HEK293 (cell line): ENCODE measurements at regions not wholly inside any gene's neighbourhood (a gene's known extent, or its start where the extent isn't known, plus 50 kb on each side); places are given as distances from the start of the nearest gene placed in this dataset.

Source experiments
- ATF2 ChIP-seq: fragments of 450-650 bp; formaldehyde crosslinking; IDR thresholded peaks from 2 replicates; pipeline ENCODE4 v1.5.1; 2016; ENCODE audit warnings: missing biosample characterization, missing genetic modification characterization, low read depth
- CTCF ChIP-seq: fragments of 450-650 bp; formaldehyde crosslinking; IDR thresholded peaks from 2 replicates; pipeline ENCODE4 v1.5.1; 2016; ENCODE audit warnings: missing biosample characterization, missing genetic modification characterization
- RBAK ChIP-seq: fragments of 450-650 bp; formaldehyde crosslinking; IDR thresholded peaks from 2 replicates; pipeline ENCODE4 v1.5.1; 2016; ENCODE audit warnings: missing biosample characterization, missing genetic modification characterization
- REST ChIP-seq: fragments of 450-650 bp; formaldehyde crosslinking; IDR thresholded peaks from 2 replicates; pipeline ENCODE4 v1.5.1; 2016; ENCODE audit warnings: missing biosample characterization, missing genetic modification characterization
- ZNF10 ChIP-seq: fragments of 450-650 bp; formaldehyde crosslinking; IDR thresholded peaks from 2 replicates; pipeline ENCODE4 v1.5.1; 2017; ENCODE audit warnings: missing biosample characterization, missing genetic modification characterization
- ZNF121 ChIP-seq: fragments of 450-650 bp; formaldehyde crosslinking; IDR thresholded peaks from 2 replicates; pipeline ENCODE4 v1.5.1; 2016; ENCODE audit warnings: missing biosample characterization, missing genetic modification characterization
- ZNF132 ChIP-seq: fragments of 450-650 bp; formaldehyde crosslinking; IDR thresholded peaks from 2 replicates; pipeline ENCODE4 v1.5.1; 2017; ENCODE audit warnings: missing biosample characterization, missing genetic modification characterization, borderline replicate concordance
- ZNF274 ChIP-seq, 2 experiments: fragments of 200-500 bp in 1 of 2; fragments of 450-650 bp in 1 of 2; sonication (Bioruptor generic) in 1 of 2; formaldehyde crosslinking in 1 of 2; IDR thresholded peaks; 2 replicates each; pipeline versions ENCODE4 v1.5.1 to v1.6.1; 2014 to 2016; ENCODE audit warnings: borderline replicate concordance in 1 of 2, inconsistent platforms in 1 of 2, low read length in 1 of 2, missing biosample characterization in 1 of 2, missing genetic modification characterization in 1 of 2
- ZNF501 ChIP-seq: fragments of 450-650 bp; formaldehyde crosslinking; IDR thresholded peaks from 2 replicates; pipeline ENCODE4 v1.5.1; 2016; ENCODE audit warnings: missing biosample characterization, missing genetic modification characterization
- ZNF768 ChIP-seq: fragments of 450-650 bp; formaldehyde crosslinking; IDR thresholded peaks from 2 replicates; pipeline ENCODE4 v1.5.1; 2018; ENCODE audit warnings: missing biosample characterization, mild to moderate bottlenecking, missing genetic modification characterization
- ZSCAN4 ChIP-seq: fragments of 450-650 bp; formaldehyde crosslinking; IDR thresholded peaks from 2 replicates; pipeline ENCODE4 v1.5.1; 2017; ENCODE audit warnings: missing biosample characterization, missing genetic modification characterization

- TF ChIP-seq ZNF274 (IDR thresholded peaks at IDR 0.05; ENCODE audit: low read length) (no peak), ZNF274 (tag by site-specific recombination; IDR thresholded peaks at IDR 0.05; ENCODE audit: borderline replicate concordance) (no peak), ZSCAN4 (tag by site-specific recombination) (no peak), ZNF121 (no peak), CTCF (no peak), RBAK (tag by site-specific recombination) (no peak), REST (tag by site-specific recombination) (no peak), ZNF132 (no peak), ZNF768 (no peak), ZNF10 (tag by site-specific recombination) (no peak), ATF2 (tag by site-specific recombination) (no peak), ZNF501 (tag by site-specific recombination) (no peak)
Observed at GRCh38 chr9:80144856-80145255, 573.1 kb downstream of the TLE4 start.
